Activated naive CD4-positive, alpha-beta T cell (primary cell): ENCODE measurements at regions not wholly inside any gene's neighbourhood (a gene's known extent, or its start where the extent isn't known, plus 50 kb on each side); places are given as distances from the start of the nearest gene placed in this dataset.
"Not testable (repeated sequence)": the region's sequence is repeated elsewhere in the genome, so short reads cannot be mapped to it uniquely, and the experiment has no call there.

Experiments
- DNase-seq, 4 experiments: peaks; one replicate each; lab custom pipeline; 2025; lab: John Stamatoyannopoulos, UW

GRCh38 chr3:182400838-182401237 is 392.5 kb upstream of the ATP11B start:
- no peak for DNase-seq

GRCh38 chr3:182404031-182404430 is 389.3 kb upstream of the ATP11B start:
- DNase-seq: no peak

- no peak for DNase-seq
Measured at GRCh38 chr3:182405759-182406158, 387.5 kb upstream of the ATP11B start.

- no peak for DNase-seq
Measured at GRCh38 chr3:182406786-182407185, 386.5 kb upstream of the ATP11B start.

- no peak for DNase-seq
Measured at GRCh38 chr3:182410051-182410450, 383.3 kb upstream of the ATP11B start.

- DNase-seq: no peak
Measured at GRCh38 chr3:182412066-182412465, 381.2 kb upstream of the ATP11B start.

GRCh38 chr3:182413061-182413460 is 380.2 kb upstream of the ATP11B start:
- no peak for DNase-seq

- no peak for DNase-seq
Measured at GRCh38 chr3:182413682-182414081, 379.6 kb upstream of the ATP11B start.

- DNase-seq: no peak
Measured at GRCh38 chr3:182414586-182414985, 378.7 kb upstream of the ATP11B start.

- no peak for DNase-seq
Measured at GRCh38 chr3:182420741-182421140, 372.6 kb upstream of the ATP11B start.

GRCh38 chr3:182424006-182424405 is 369.3 kb upstream of the ATP11B start:
- no peak for DNase-seq

- DNase-seq: not testable (repeated sequence)
Measured at GRCh38 chr3:182425926-182426718, 367.2 kb upstream of the ATP11B start.

GRCh38 chr3:182431972-182432371 is 361.3 kb upstream of the ATP11B start:
- DNase-seq: not testable (repeated sequence)

GRCh38 chr3:182435860-182436259 is 357.4 kb upstream of the ATP11B start:
- DNase-seq: no peak

GRCh38 chr3:182436547-182436946 is 356.8 kb upstream of the ATP11B start:
- no peak for DNase-seq

- DNase-seq: no peak
Measured at GRCh38 chr3:182438398-182438797, 354.9 kb upstream of the ATP11B start.

GRCh38 chr3:182440101-182440500 is 353.2 kb upstream of the ATP11B start:
- no peak for DNase-seq

GRCh38 chr3:182445576-182445975 is 347.7 kb upstream of the ATP11B start:
- DNase-seq: no peak

GRCh38 chr3:182450942-182451787 is 342.1 kb upstream of the ATP11B start:
- DNase-seq: no peak

- DNase-seq: no peak
Measured at GRCh38 chr3:182451871-182452270, 341.4 kb upstream of the ATP11B start.

- no peak for DNase-seq
Measured at GRCh38 chr3:182455011-182455410, 338.3 kb upstream of the ATP11B start.

- no peak for DNase-seq
Measured at GRCh38 chr3:182460303-182460702, 333.0 kb upstream of the ATP11B start.

- DNase-seq: no peak
Measured at GRCh38 chr3:182462152-182462551, 331.2 kb upstream of the ATP11B start.
